Tibial artery (tissue), 4 donors: ENCODE measurements at regions not wholly inside any gene's neighbourhood (a gene's known extent, or its start where the extent isn't known, plus 50 kb on each side); places are given as distances from the start of the nearest gene placed in this dataset.

Experiments used
- DNase-seq, 2 donors: peaks; one replicate each; pipeline ENCODE4 v3.0.0-alpha.2; 2019
- H3K27ac ChIP-seq, 2 donors: fragments of 200-600 bp; sonication (generic) in 1 of 2; 1 replicate in 1 of 2; 2 replicates in 1 of 2; pipeline ENCODE4 v1.5.1; 2018 to 2019; ENCODE audit warnings: mild to moderate bottlenecking in 1 of 2
- H3K27me3 ChIP-seq, 2 donors: fragments of 200-600 bp; sonication (generic) in 1 of 2; one replicate each; pipeline versions ENCODE4 v1.5.1 to v1.6.0; 2016 to 2019
- H3K36me3 ChIP-seq, 3 donors: fragments of 200-600 bp; sonication (generic) in 2 of 3; one replicate each; pipeline ENCODE4 v1.5.1; 2016 to 2019; ENCODE audit warnings: mild to moderate bottlenecking in 2 of 3
- H3K4me1 ChIP-seq, 4 donors: fragments of 200-600 bp; sonication (generic) in 2 of 4; 1 replicate in 3 of 4; 2 replicates in 1 of 4; pipeline ENCODE4 v1.5.1; 2016 to 2019
- H3K4me3 ChIP-seq, 2 donors: fragments of 200-600 bp; sonication (generic) in 1 of 2; 1 replicate in 1 of 2; 2 replicates in 1 of 2; pipeline ENCODE4 v1.5.1; 2018 to 2019; ENCODE audit warnings: mild to moderate bottlenecking in 2 of 2
- H3K9me3 ChIP-seq, 3 donors: fragments of 200-600 bp; sonication (generic) in 1 of 3; one replicate each; pipeline ENCODE4 v1.5.1; 2016 to 2019
- intact Hi-C: fragments of 100-400 bp; cut with DNase I; formaldehyde crosslinking; loops from one replicate; pipeline ENCODE4 v1.15.0; 2023; ENCODE audit warnings: low total_unique reads
- TF ChIP-seq, protein P1 (sequence below), 2 experiments: fragments of 200-600 bp in 1 of 2; fragments of 450-650 bp in 1 of 2; IDR thresholded peaks; one replicate each; pipeline ENCODE4 v1.5.1; 2017 to 2019; ENCODE audit warnings: antibody characterized with exemption in 2 of 2, mild to moderate bottlenecking in 1 of 2, moderate library complexity in 1 of 2

DNA sequence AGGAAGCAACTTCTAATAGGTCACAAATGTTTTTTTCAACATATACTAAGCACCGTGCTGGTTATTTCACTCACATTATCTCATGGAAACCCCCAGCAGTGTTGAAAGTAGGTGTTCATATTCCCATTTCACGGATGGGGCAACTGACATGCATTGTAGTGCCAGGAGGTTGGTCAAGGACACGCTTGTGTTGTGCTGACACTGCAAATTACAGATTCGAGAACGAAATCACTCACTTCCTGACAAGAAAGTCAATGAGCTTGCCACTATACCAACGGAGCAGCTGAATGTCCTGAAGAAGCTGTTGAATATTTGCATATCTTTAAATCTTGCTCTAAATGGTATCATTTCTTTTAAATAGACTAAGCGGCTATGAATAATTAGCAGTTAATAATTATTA, 378.0 kb upstream of the C16orf82 start:
- H3K27me3 ChIP-seq: no peaks in the 10 kb centered on the region
- intact Hi-C loops: no loop called here
- no peaks in the 10 kb centered on the region for H3K9me3 ChIP-seq
- TF ChIP-seq, protein P1, sequence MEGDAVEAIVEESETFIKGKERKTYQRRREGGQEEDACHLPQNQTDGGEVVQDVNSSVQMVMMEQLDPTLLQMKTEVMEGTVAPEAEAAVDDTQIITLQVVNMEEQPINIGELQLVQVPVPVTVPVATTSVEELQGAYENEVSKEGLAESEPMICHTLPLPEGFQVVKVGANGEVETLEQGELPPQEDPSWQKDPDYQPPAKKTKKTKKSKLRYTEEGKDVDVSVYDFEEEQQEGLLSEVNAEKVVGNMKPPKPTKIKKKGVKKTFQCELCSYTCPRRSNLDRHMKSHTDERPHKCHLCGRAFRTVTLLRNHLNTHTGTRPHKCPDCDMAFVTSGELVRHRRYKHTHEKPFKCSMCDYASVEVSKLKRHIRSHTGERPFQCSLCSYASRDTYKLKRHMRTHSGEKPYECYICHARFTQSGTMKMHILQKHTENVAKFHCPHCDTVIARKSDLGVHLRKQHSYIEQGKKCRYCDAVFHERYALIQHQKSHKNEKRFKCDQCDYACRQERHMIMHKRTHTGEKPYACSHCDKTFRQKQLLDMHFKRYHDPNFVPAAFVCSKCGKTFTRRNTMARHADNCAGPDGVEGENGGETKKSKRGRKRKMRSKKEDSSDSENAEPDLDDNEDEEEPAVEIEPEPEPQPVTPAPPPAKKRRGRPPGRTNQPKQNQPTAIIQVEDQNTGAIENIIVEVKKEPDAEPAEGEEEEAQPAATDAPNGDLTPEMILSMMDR (IDR thresholded peaks at IDR 0.05): no peak
- no peaks in the 10 kb centered on the region for H3K36me3 ChIP-seq
- no peak overlapping the region for H3K4me3 ChIP-seq
- no peak overlapping the region for H3K27ac ChIP-seq
- DNase-seq: no peak
- no peaks in the 10 kb centered on the region for H3K4me1 ChIP-seq

DNA sequence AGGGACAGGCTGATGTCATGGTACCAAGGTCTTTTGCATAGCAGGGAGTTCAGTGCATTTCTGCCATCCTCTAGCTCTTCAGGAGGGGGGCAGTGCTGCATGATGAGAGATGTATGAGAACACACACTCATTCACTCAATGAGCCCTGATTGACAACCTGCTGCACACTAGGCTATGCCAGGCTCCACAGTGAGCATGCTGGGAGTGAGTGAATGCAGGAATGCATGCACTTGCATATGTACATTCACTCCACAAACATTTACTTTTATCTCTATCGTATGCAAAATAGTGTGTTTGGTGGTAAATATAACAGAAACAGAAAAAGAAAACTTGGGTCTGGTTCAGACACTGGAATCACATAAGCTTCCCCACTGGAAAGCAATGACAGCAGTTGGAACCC, 374.1 kb upstream of the C16orf82 start:
- TF ChIP-seq, protein P1 (IDR thresholded peaks at IDR 0.05): no peak
- Histone ChIP-seq H3K4me1 (no peaks in the 10 kb centered on the region), H3K27ac (no peak overlapping the region), H3K4me3 (no peak overlapping the region), H3K36me3 (no peaks in the 10 kb centered on the region), H3K27me3 (no peaks in the 10 kb centered on the region), H3K9me3 (no peaks in the 10 kb centered on the region)
- DNase-seq: no peak
- intact Hi-C loops: no loop called here

DNA sequence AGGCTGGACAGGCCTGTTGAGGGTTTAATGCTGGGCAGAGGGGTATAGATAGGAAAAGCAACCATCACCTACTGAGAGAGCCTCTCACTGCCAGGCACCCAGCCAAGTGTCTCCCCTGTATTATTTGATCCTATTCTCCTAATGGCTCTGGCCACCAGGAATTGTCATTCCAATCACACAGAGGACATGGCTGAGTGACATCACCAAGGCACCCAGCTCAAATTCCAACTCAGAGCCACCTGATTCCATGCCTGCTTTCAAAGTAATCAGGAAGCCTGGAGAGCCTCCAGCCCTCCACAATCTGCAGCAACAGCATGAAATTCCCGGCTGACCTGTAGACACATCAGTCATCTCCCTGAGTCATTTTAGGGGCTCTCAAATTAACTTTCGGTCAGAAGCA, 368.9 kb upstream of the C16orf82 start:
- Histone ChIP-seq H3K36me3 (no peaks in the 10 kb centered on the region), H3K9me3 (no peaks in the 10 kb centered on the region), H3K4me3 (no peak overlapping the region), H3K27me3 (no peaks in the 10 kb centered on the region), H3K4me1 (no peaks in the 10 kb centered on the region), H3K27ac (no peak overlapping the region)
- TF ChIP-seq, protein P1 (IDR thresholded peaks at IDR 0.05): no peak
- intact Hi-C loops: no loop called here
- DNase-seq: no peak

DNA sequence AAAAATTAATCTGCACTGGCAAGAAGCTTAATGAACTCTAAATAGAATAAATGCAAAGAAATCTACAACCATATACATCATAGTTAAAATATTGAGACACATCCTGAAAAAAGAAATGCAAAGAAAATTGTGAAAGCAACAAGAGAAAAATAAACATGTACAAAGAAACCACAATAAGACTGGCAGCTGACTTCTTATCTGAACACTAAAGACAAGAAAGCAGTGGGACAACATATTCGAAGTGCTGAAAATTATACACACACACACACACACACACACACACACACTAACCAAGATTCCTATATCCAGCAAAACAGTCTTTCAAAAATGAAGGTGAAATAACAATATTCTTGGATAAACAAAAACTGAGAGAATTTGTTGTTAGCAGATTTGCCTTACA, 366.5 kb upstream of the C16orf82 start:
- Histone ChIP-seq H3K36me3 (no peaks in the 10 kb centered on the region), H3K27me3 (no peaks in the 10 kb centered on the region), H3K9me3 (no peaks in the 10 kb centered on the region), H3K4me3 (no peak overlapping the region), H3K27ac (no peak overlapping the region), H3K4me1 (no peaks in the 10 kb centered on the region)
- intact Hi-C loops: no loop called here
- TF ChIP-seq, protein P1 (IDR thresholded peaks at IDR 0.05): no peak
- no peak for DNase-seq

DNA sequence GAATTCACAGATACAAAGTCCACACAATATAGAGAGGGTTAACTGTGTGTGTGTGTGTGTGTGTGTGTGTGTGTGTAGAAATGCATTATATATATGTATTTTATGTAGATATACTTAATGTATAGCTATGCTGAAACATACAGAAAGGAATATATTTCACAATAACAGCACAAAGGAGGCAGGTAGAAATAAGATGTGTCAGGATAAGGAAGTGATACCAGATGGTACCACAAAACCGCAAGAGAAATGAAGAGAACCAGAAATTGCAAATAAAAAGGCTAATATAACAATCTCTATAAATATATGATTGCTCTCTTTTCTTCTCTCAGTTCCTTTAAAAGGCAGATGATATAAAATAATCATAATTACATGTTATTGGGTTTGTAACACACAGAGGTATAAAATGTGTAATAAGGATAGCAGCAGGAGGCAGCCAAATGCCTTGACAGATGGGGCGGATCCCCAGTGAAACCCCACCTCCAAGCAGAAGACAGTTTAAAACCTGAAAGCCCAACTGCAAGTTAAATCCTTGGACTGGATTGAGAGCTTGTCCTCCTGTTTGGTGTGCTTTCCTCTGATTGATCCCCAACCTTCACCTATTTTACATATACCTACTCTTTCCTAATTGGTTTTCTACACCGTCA, 365.4 kb upstream of the C16orf82 start:
- Histone ChIP-seq H3K27me3 (no peaks in the 10 kb centered on the region), H3K4me3 (no peak overlapping the region), H3K36me3 (no peaks in the 10 kb centered on the region), H3K4me1 (no peaks in the 10 kb centered on the region), H3K27ac (no peak overlapping the region), H3K9me3 (no peaks in the 10 kb centered on the region)
- TF ChIP-seq, protein P1 (IDR thresholded peaks at IDR 0.05): no peak
- no peak for DNase-seq
- intact Hi-C loops: no loop called here

DNA sequence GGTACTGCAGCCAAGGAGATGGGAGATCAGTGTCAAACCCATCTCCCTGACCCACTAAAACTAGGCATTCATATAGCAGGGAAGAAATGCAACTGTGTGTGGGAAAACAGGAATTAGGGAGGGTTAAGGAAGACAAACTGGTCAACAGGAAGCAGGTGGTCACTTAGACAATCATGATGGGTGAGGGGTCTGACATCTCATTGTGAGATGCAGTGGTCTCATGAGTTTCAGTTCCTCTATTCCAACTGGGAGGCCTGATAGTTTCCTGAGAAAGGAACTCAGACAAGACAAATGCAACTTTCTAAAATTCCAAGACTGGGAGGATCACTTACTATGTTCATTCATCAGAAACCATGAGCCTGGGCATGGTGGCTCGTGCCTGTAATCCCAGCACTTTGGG, 361.4 kb upstream of the C16orf82 start:
- no peak for DNase-seq
- H3K27ac ChIP-seq: no peak overlapping the region
- TF ChIP-seq, protein P1 (IDR thresholded peaks at IDR 0.05): no peak
- no peaks in the 10 kb centered on the region for H3K36me3 ChIP-seq
- H3K4me1 ChIP-seq: no peaks in the 10 kb centered on the region
- H3K27me3 ChIP-seq: no peaks in the 10 kb centered on the region
- intact Hi-C loops: no loop called here
- H3K9me3 ChIP-seq: no peaks in the 10 kb centered on the region
- H3K4me3 ChIP-seq: no peak overlapping the region
